ENCODE measurements at regions not wholly inside any gene's neighbourhood (a gene's known extent, or its start where the extent isn't known, plus 50 kb on each side); places are given as distances from the start of the nearest gene placed in this dataset.

DNA sequence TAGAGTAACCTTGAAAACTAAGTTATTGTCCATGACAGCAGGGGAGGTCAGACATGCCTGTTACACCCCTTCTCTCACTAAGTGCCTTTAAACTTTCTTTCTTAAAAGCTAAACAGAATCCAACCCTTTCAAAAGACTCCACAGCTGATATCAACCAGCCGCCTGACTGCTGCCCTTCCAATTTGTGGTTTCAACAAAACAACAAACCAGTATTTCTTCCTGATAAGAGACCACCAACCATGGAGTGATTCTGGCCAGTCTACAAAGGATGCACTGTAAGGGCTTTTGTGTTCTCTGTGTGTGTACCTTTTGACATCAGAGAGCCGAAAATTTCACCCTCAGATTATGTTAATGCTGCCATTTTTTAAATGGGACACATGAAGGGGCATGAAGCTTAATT, 1204.2 kb downstream of the ROBO2 start:
- no peak for DNase-seq (ENCODE audit: extremely low spot score, unreplicated experiment)
- no peak overlapping the region for H3K4me3 Mint-ChIP-seq
- no peaks in the 10 kb centered on the region for H3K36me3 Mint-ChIP-seq
- H3K9me3 Mint-ChIP-seq = peaks cover 33% of the 10 kb centered on the region
- peaks cover 2% of the 10 kb centered on the region for H3K4me1 Mint-ChIP-seq (ENCODE audit: unreplicated experiment)
- TF ChIP-seq, protein P1, sequence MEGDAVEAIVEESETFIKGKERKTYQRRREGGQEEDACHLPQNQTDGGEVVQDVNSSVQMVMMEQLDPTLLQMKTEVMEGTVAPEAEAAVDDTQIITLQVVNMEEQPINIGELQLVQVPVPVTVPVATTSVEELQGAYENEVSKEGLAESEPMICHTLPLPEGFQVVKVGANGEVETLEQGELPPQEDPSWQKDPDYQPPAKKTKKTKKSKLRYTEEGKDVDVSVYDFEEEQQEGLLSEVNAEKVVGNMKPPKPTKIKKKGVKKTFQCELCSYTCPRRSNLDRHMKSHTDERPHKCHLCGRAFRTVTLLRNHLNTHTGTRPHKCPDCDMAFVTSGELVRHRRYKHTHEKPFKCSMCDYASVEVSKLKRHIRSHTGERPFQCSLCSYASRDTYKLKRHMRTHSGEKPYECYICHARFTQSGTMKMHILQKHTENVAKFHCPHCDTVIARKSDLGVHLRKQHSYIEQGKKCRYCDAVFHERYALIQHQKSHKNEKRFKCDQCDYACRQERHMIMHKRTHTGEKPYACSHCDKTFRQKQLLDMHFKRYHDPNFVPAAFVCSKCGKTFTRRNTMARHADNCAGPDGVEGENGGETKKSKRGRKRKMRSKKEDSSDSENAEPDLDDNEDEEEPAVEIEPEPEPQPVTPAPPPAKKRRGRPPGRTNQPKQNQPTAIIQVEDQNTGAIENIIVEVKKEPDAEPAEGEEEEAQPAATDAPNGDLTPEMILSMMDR (conservative IDR thresholded peaks at IDR 0.05) = no peak
- H3K27me3 Mint-ChIP-seq = no peaks in the 10 kb centered on the region
- no peak overlapping the region for H3K27ac Mint-ChIP-seq

DNA sequence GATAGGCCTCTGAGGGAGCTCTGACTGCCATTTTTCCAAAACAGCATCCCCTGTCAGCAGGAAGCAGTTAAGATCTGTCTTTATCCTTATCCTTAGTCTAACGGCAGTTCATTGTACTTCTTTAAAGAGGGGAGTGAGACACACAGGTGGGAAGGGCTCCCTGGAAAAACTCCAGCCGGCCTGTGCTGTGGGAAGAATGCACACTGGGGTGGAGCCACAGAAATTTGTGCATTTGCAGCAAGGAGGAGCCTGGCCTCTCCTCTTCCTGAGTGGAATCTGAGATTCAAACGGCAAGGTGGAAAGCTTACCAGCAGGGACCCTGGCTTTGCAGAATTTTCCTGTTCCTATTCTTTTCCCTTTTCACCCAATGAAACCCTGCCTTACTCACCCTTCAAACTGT, 1209.4 kb downstream of the ROBO2 start:
- Mint-ChIP-seq H3K27ac (no peak overlapping the region), H3K4me3 (no peak overlapping the region), H3K36me3 (no peaks in the 10 kb centered on the region), H3K9me3 (peaks cover 8% of the 10 kb centered on the region), H3K27me3 (no peaks in the 10 kb centered on the region), H3K4me1 (ENCODE audit: unreplicated experiment) (peaks cover 5% of the 10 kb centered on the region)
- no peak for DNase-seq (ENCODE audit: extremely low spot score, unreplicated experiment)
- TF ChIP-seq, protein P1 (conservative IDR thresholded peaks at IDR 0.05) = no peak

DNA sequence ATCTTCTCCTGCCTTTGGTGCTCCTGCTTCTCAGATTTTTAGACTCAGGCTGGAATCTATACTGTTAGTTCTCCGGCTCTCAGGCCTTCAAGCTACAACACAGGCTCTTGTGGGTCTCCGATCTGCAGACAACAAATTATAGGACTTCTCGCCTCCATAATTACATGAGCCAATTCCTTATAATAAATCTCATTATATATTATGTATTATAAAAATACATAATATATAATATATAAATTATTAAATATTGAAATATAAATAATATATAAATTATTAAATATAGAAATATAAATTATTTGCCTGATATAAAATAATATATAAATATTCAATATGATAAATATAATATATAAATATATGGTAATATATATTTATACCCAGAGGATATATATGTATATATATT, 1214.0 kb downstream of the ROBO2 start:
- no peak overlapping the region for H3K4me3 Mint-ChIP-seq
- peaks cover 10% of the 10 kb centered on the region for H3K4me1 Mint-ChIP-seq (ENCODE audit: unreplicated experiment)
- H3K27me3 Mint-ChIP-seq = no peaks in the 10 kb centered on the region
- DNase-seq (ENCODE audit: extremely low spot score, unreplicated experiment) = no peak
- H3K36me3 Mint-ChIP-seq = no peaks in the 10 kb centered on the region
- TF ChIP-seq, protein P1 (conservative IDR thresholded peaks at IDR 0.05) = no peak
- peaks cover 4% of the 10 kb centered on the region for H3K9me3 Mint-ChIP-seq
- no peak overlapping the region for H3K27ac Mint-ChIP-seq

DNA sequence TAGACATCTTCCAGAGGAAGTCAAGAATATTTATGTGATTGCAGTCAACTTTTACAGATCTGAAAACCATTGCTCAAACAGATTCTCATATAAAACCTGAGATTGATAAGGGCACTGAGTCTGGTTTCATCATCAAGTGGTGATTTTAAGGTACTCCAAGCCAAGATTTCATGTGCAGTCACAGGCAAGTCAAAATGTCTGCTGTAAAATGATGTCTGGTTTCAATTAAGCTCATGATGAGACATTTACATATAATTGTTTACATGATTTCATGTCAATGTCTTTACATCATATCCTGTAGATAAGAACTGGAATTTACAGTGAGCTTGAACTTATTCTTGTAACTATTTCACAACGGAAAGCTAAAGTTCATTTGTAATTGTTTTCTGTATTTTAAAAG, 1215.5 kb downstream of the ROBO2 start:
- no peak for DNase-seq (ENCODE audit: extremely low spot score, unreplicated experiment)
- Mint-ChIP-seq H3K36me3 (no peaks in the 10 kb centered on the region), H3K27ac (no peak overlapping the region), H3K9me3 (no peaks in the 10 kb centered on the region), H3K27me3 (no peaks in the 10 kb centered on the region), H3K4me1 (ENCODE audit: unreplicated experiment) (peaks cover 12% of the 10 kb centered on the region), H3K4me3 (no peak overlapping the region)
- TF ChIP-seq, protein P1 (conservative IDR thresholded peaks at IDR 0.05) = peak; percentile 21

DNA sequence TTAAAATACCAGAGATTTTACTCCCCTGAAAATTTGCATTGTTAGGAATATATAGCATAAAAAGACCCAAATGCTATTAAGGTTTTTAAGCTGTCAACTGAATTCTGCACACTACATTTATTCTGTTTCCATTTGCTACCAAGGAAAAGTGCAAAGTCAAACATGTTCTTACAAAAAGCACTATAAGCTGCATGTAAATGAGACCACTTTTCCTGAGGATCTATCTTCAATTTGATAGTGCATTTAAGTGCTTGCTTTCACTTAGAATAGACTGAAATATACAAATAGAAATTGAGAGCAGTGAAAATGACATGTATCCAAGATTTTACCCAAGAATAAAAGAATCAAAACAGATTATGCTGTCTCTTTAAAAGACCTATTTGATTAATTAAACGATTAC, 1216.2 kb downstream of the ROBO2 start:
- peaks cover 12% of the 10 kb centered on the region for H3K4me1 Mint-ChIP-seq (ENCODE audit: unreplicated experiment)
- DNase-seq (ENCODE audit: extremely low spot score, unreplicated experiment) = no peak
- TF ChIP-seq, protein P1 (conservative IDR thresholded peaks at IDR 0.05) = no peak
- H3K9me3 Mint-ChIP-seq = no peaks in the 10 kb centered on the region
- no peaks in the 10 kb centered on the region for H3K27me3 Mint-ChIP-seq
- H3K36me3 Mint-ChIP-seq = no peaks in the 10 kb centered on the region
- no peak overlapping the region for H3K4me3 Mint-ChIP-seq
- no peak overlapping the region for H3K27ac Mint-ChIP-seq

DNA sequence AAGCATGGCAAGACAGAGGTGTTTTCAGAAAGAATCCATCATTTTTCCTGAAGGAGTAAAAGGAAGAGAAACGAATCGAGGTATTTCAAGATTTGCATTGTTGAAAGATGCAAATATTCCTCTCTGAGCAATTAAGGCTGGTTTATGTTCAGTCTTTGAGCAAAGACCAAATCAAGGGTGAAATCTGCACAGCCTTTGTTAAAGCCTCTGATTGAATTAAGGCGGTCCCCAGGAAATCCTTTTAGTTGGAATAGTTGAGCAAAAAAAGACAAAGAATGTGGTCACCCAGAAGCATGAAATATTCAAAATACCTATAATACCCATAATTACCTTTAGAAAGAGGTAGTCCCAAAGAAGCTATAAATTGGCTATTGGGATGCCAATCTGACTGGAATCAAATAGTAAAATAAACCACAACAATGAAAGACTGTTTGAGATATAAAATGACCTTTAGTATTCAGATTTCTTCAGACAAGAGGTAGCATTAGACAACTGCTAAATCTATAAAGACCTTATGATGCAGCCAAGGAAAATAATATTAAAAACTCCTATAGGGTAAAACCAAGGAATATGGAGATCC, 1218.1 kb downstream of the ROBO2 start:
- Mint-ChIP-seq H3K27ac (no peak overlapping the region), H3K4me1 (ENCODE audit: unreplicated experiment) (peaks cover 12% of the 10 kb centered on the region), H3K9me3 (no peaks in the 10 kb centered on the region), H3K4me3 (no peak overlapping the region), H3K36me3 (no peaks in the 10 kb centered on the region), H3K27me3 (no peaks in the 10 kb centered on the region)
- no peak for DNase-seq (ENCODE audit: extremely low spot score, unreplicated experiment)
- TF ChIP-seq, protein P1 (conservative IDR thresholded peaks at IDR 0.05) = no peak
